Osteoblast (primary cell): ENCODE measurements at regions not wholly inside any gene's neighbourhood (a gene's known extent, or its start where the extent isn't known, plus 50 kb on each side); places are given as distances from the start of the nearest gene placed in this dataset.

Experiments used
- DNase-seq: peaks from one replicate; pipeline ENCODE4 v3.0.0; 2011; ENCODE audit warnings: low spot score, mixed read lengths; ENCODE audit not compliant: insufficient read length; ENCODE audit errors: missing footprints
- H2AFZ ChIP-seq: 2 replicates; pipeline ENCODE4 v1.6.0; 2011; ENCODE audit warnings: mild to moderate bottlenecking, low read length
- H3K27ac ChIP-seq: 2 replicates; pipeline ENCODE4 v1.5.1; 2011; ENCODE audit warnings: mild to moderate bottlenecking, low read depth, low read length, moderate library complexity
- H3K27me3 ChIP-seq: 2 replicates; pipeline ENCODE4 v1.6.0; 2012; ENCODE audit warnings: mild to moderate bottlenecking, control low read depth, inconsistent platforms, low read length, moderate library complexity; ENCODE audit not compliant: insufficient read depth
- H3K36me3 ChIP-seq: 2 replicates; pipeline ENCODE4 v1.5.1; 2011; ENCODE audit warnings: mild to moderate bottlenecking, low read length, control low read depth, moderate library complexity; ENCODE audit not compliant: insufficient read depth
- H3K4me1 ChIP-seq: 2 replicates; pipeline ENCODE4 v1.5.1; 2011; ENCODE audit warnings: mild to moderate bottlenecking, low read length, control low read depth, moderate library complexity; ENCODE audit not compliant: insufficient read depth
- H3K4me2 ChIP-seq: 2 replicates; pipeline ENCODE4 v1.6.0; 2011; ENCODE audit warnings: mild to moderate bottlenecking, low read length; ENCODE audit not compliant: insufficient read depth
- H3K4me3 ChIP-seq: fragments of 200-600 bp; sonication (generic); 3 replicates; pipeline ENCODE4 v1.5.1; 2012; ENCODE audit warnings: mild to moderate bottlenecking, low read length, inconsistent platforms; ENCODE audit not compliant: insufficient read depth
- H3K79me2 ChIP-seq: 2 replicates; pipeline ENCODE4 v1.6.0; 2012; ENCODE audit warnings: mild to moderate bottlenecking, low read length, control low read depth, inconsistent platforms; ENCODE audit not compliant: insufficient read depth
- H3K9me3 ChIP-seq: 2 replicates; pipeline ENCODE4 v1.5.1; 2011; ENCODE audit warnings: low read depth, low read length, control low read depth
- H4K20me1 ChIP-seq: 2 replicates; pipeline ENCODE4 v1.6.0; 2012; ENCODE audit warnings: mild to moderate bottlenecking, low read length, control low read depth; ENCODE audit not compliant: insufficient read depth
- CTCF ChIP-seq: IDR thresholded peaks from 2 replicates; pipeline ENCODE4 v1.5.1; 2011; ENCODE audit warnings: mild to moderate bottlenecking, low read depth, low read length, moderate library complexity; ENCODE audit errors: extremely low read depth

- H2AFZ ChIP-seq = no peak overlapping the region
- no peak for DNase-seq
- no peaks in the 10 kb centered on the region for H3K36me3 ChIP-seq
- H3K4me1 ChIP-seq = no peaks in the 10 kb centered on the region
- no peaks in the 10 kb centered on the region for H3K9me3 ChIP-seq
- H3K79me2 ChIP-seq = no peaks in the 10 kb centered on the region
- H3K27me3 ChIP-seq = peaks cover 5% of the 10 kb centered on the region
- H3K4me3 ChIP-seq = no peak overlapping the region
- H3K4me2 ChIP-seq = no peak overlapping the region
- no peak for TF ChIP-seq CTCF
- no peaks in the 10 kb centered on the region for H4K20me1 ChIP-seq
- no peak overlapping the region for H3K27ac ChIP-seq
Observed at GRCh38 chr5:40017135-40017534, 592.4 kb upstream of the DAB2 start.

GRCh38 chr5:40010436-40010835 is 585.7 kb upstream of the DAB2 start:
- Histone ChIP-seq H3K4me3 (no peak overlapping the region), H4K20me1 (no peaks in the 10 kb centered on the region), H2AFZ (no peak overlapping the region), H3K36me3 (no peaks in the 10 kb centered on the region), H3K27me3 (no peaks in the 10 kb centered on the region), H3K27ac (no peak overlapping the region), H3K4me1 (no peaks in the 10 kb centered on the region), H3K9me3 (no peaks in the 10 kb centered on the region), H3K4me2 (no peak overlapping the region), H3K79me2 (no peaks in the 10 kb centered on the region)
- TF ChIP-seq CTCF = no peak
- DNase-seq = no peak

- Histone ChIP-seq H4K20me1 (no peaks in the 10 kb centered on the region), H3K4me1 (no peaks in the 10 kb centered on the region), H3K4me2 (no peak overlapping the region), H3K79me2 (no peaks in the 10 kb centered on the region), H3K27ac (no peak overlapping the region), H3K27me3 (no peaks in the 10 kb centered on the region), H3K4me3 (no peak overlapping the region), H3K9me3 (no peaks in the 10 kb centered on the region), H2AFZ (no peak overlapping the region), H3K36me3 (no peaks in the 10 kb centered on the region)
- no peak for TF ChIP-seq CTCF
- no peak for DNase-seq
Observed at GRCh38 chr5:40006260-40006659, 581.5 kb upstream of the DAB2 start.

GRCh38 chr5:40001796-40002195 is 577.0 kb upstream of the DAB2 start:
- H3K27me3 ChIP-seq = no peaks in the 10 kb centered on the region
- no peaks in the 10 kb centered on the region for H4K20me1 ChIP-seq
- H3K27ac ChIP-seq = no peak overlapping the region
- TF ChIP-seq CTCF = no peak
- DNase-seq = no peak
- no peak overlapping the region for H2AFZ ChIP-seq
- no peaks in the 10 kb centered on the region for H3K4me1 ChIP-seq
- no peaks in the 10 kb centered on the region for H3K9me3 ChIP-seq
- H3K4me3 ChIP-seq = no peak overlapping the region
- no peaks in the 10 kb centered on the region for H3K36me3 ChIP-seq
- H3K79me2 ChIP-seq = no peaks in the 10 kb centered on the region
- H3K4me2 ChIP-seq = no peak overlapping the region
